NCI-H510A treated with DMSO at 0.1 percent for 48 hours (cell line): ENCODE measurements at regions not wholly inside any gene's neighbourhood (a gene's known extent, or its start where the extent isn't known, plus 50 kb on each side); places are given as distances from the start of the nearest gene placed in this dataset.
A peak's percentile ranks its signal among the peaks of the same experiment; 100 is the strongest.
"Not testable (repeated sequence)": the region's sequence is repeated elsewhere in the genome, so short reads cannot be mapped to it uniquely, and the experiment has no call there.

Source experiments
- DNase-seq: peaks from one replicate; lab custom pipeline; 2025; lab: John Stamatoyannopoulos, UW

DNA sequence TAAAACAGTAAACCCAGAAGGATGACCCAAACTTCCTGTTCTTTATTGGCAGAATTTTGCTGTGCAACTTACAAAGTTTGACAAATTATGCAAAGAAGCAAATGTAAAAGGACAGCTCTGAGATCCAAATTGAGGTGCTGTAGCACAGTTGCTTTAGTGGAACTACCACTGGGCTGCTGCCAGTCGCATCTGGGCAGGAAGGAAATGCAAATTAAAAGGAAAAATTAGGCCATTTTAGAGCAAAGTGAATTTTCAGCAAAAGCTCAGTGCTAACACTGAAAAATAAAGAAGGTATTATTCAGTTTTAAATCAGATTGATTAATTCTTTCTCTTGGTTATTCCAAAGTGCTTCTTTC is 104.5 kb downstream of the ZMAT3 start:
- DNase-seq = no peak

- peak; percentile 75 for DNase-seq
Measured at GRCh38 chr3:178966299-178967176, 105.1 kb downstream of the ZMAT3 start.

GRCh38 chr3:178964551-178964950 is 107.1 kb downstream of the ZMAT3 start:
- no peak for DNase-seq

DNA sequence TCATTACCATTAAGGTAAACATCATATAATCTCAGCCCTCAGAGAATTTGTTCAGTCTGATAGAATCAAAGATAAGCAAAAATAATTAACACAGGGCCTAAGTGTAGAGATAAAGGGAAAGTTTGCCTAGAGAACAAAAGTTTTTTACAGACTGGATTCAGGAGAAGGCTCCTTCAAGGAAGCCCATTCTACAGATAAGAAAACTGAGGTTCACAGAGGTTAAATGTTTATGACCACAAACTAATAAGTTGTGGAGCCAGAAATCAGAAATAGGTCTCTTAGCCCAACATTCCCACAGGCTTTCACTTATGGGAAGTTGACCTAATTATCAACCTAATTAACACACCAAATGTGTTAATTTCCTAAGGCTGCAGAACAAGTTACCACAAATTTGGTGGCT is 110.7 kb downstream of the ZMAT3 start:
- DNase-seq = no peak

DNA sequence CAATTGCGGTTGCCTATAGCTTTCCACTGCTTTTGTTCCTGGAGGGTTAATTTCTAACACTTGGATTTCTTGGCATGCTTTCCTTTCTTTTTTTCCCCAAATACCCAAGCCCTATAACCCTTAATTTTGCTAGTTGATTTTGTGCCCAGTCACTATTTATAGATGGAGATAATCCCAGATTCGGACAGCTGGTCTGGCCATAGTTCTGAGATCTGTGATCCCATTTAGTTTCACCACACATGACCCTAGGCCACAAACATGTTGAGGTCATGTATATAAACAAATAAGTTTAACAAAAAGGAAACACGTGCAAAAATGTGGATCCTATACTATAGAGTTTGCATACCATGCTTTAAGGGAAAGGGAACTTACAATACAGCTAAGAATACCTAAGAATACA is 111.4 kb downstream of the ZMAT3 start:
- no peak for DNase-seq

DNA sequence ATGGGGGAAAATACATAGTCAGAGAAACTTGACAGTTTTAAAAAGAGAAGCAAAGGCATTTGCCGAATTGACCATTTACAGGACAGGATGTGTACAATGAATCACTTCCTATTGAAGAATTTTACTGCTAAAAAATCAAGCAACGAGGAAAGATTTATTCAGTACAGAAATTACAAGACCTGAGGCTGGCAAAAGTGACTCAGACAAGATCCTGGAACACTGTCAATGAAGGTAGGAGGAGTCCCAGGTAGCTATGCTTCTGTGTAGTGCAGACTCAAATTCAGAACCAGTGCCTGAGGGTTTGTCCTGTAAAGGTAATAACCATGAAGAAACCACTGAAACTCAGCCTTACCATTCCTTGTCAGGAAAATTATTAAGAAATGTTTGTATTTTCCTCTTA is 120.9 kb downstream of the ZMAT3 start:
- no peak for DNase-seq

DNA sequence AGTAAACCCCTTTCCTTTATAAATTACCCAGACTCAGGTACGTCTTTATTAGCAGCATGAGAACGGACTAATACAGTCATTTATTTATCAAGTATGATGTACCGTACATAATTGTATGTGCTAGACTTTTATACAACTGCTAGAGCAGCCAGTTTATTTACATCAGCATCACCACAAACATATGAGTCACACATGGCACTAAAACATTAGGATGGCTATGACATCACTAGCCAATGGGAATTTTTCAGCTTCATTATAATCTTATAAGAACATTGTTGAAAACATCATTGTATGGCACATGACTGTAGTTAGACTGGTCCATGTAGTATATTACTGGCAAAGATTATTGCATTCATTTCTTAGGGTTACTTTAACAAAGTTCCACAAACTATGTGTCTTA is 121.7 kb downstream of the ZMAT3 start:
- DNase-seq = no peak

GRCh38 chr3:178948546-178948945 is 123.1 kb downstream of the ZMAT3 start:
- DNase-seq = no peak

- no peak for DNase-seq
Measured at GRCh38 chr3:178947738-178948137, 123.9 kb downstream of the ZMAT3 start.

GRCh38 chr3:178942261-178942660 is 129.3 kb downstream of the ZMAT3 start:
- DNase-seq = not testable (repeated sequence)

DNA sequence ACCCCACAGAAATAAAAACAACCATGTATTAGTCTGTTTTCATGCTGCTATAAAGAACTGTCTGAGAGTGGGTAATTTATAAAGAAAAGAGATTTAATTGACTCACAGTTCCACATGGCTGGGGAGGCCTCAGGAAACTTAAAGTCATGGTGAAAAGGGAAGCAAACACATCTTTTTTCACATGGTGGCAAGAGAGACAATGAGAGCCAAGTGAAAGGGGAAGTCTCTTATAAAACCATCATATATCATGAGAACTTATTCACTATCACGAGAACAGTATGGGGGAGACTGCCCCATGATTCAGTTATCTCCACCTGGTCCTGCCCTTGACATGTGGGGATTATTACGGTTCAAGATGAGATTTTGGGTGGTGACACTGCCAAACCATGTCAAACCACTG is 141.5 kb downstream of the ZMAT3 start:
- no peak for DNase-seq

- DNase-seq = no peak
Measured at GRCh38 chr3:178916223-178916622, 155.4 kb downstream of the ZMAT3 start.

DNA sequence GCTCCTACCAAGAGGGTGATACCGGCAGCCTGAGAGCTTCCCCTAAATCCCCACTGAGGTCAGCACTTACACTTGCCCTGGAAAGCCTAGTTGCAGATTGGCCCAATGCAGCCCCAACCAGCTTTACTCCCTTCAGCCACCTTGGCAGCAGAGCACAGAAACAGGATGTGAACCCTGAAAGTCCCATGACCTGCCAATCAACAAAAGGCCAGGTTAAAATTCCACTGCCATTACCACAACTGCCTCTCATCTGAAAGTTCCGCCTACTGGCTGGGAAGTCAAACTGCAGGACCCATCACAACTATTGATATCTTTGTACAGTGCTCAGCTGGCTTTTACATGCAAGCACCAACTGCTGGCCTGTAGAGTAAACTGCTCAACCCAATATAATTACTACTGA is 156.2 kb downstream of the ZMAT3 start:
- DNase-seq = no peak

DNA sequence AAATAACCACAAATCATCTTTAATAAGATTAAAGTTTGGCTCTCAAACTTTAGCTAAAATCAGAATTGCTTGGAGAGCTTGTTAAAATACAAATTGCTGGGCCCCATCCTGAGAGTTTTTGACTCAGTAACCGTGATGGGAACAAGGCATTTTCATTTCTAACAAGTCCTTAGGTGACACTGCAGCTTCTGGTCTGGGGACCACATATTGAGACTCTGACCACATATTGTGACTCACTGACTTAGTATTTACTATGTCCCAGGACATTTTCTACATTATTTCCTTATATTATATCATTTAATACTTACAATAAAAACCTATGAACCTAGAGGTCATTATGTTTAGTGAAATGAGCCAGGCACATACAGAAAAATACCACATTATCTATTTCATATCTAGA is 164.5 kb downstream of the ZMAT3 start:
- no peak for DNase-seq

- peak; percentile 60 for DNase-seq
Measured at GRCh38 chr3:178901204-178901603, 170.4 kb downstream of the ZMAT3 start.

DNA sequence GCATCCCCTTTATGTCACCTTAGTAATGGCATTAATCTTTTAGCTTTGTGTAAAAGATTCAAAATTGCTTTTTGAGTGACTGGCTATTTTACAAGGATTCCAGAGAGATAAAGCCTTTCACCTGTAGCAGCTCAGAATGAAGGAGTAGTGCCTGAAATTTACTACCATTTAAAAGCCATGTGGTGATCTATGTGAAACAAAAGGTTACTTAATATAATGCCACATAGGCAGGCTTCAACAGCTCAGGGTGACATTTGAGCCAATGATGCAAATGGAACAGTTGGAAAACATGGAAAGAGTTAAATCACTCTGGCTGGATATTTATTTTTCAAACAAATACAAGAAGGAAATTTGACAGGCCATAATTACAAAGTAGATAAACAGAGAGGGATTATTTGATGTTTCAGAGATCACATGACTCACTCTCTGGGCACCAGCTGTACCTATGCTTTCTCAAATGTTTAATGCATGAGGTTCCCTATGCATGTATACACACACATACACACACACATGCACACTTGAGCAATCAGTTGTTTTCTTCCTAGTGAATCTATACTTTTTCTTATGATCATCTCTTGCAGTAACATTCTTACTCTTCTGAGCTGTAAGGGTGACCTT is 171.5 kb downstream of the ZMAT3 start:
- peak; percentile 88 for DNase-seq

DNA sequence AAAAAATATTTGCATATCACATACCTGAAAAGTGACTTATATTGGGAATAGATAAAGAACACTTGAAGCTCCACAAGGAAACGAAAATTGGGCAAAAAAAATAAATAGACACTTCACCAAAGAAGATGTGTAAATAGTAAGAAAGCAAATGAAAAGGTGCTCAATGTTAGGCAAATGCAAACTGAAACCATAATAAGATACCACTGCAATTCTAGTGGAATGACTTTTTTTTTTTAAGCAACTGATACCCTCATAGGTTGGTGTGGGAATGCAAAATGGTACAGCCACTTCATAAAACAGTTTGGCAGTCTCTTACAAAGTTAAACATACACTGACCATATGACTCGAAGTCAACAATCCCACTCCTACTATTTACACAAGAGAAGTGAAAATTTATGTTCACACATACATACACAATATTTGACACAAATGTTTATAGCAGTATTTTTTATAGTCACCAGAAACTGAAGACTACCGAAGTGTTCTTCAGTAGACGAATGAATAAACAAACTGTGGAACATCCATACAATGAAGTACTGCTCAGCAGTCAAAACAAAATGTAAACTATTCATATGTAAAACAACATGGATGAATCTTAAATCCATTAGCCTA is 176.3 kb downstream of the ZMAT3 start:
- peak; percentile 72 for DNase-seq
